ENCODE measurements at regions not wholly inside any gene's neighbourhood (a gene's known extent, or its start where the extent isn't known, plus 50 kb on each side); places are given as distances from the start of the nearest gene placed in this dataset.

DNA sequence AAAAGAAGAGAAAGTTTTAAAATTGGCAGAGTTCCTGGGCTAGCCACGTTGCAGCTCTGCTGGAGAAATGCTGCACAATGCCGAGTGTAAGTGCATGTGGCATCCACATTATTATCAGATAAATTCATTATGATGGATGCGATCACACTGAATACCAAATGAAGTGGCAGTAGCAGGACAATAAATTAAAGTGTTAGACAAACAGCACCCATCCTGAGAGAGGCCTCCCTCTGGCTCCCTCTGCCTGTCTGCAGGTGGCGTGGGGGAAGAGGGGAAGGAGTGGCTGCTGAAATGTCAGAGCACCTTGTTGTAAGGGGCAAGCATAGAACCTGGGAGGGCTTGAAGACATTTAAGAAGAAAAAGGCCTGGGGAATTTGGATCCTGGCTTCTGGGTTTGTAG, 324.1 kb downstream of the HAPSTR1 start (continued):
- TF ChIP-seq, protein P1, sequence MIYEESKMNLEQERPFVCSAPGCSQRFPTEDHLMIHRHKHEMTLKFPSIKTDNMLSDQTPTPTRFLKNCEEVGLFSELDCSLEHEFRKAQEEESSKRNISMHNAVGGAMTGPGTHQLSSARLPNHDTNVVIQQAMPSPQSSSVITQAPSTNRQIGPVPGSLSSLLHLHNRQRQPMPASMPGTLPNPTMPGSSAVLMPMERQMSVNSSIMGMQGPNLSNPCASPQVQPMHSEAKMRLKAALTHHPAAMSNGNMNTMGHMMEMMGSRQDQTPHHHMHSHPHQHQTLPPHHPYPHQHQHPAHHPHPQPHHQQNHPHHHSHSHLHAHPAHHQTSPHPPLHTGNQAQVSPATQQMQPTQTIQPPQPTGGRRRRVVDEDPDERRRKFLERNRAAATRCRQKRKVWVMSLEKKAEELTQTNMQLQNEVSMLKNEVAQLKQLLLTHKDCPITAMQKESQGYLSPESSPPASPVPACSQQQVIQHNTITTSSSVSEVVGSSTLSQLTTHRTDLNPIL (CRISPR knock-in tag; IDR thresholded peaks at IDR 0.05; ENCODE audit: low read depth) = no peak
- TF ChIP-seq RARB (CRISPR knock-in tag; IDR thresholded peaks at IDR 0.05) = no peak
- TF ChIP-seq CSDC2 (CRISPR knock-in tag; IDR thresholded peaks at IDR 0.05) = no peak
- no peak for TF ChIP-seq ZFP30 (CRISPR knock-in tag; IDR thresholded peaks at IDR 0.05)
- no peak for TF ChIP-seq POU6F1 (CRISPR knock-in tag; IDR thresholded peaks at IDR 0.05; ENCODE audit: borderline replicate concordance, low read depth)

DNA sequence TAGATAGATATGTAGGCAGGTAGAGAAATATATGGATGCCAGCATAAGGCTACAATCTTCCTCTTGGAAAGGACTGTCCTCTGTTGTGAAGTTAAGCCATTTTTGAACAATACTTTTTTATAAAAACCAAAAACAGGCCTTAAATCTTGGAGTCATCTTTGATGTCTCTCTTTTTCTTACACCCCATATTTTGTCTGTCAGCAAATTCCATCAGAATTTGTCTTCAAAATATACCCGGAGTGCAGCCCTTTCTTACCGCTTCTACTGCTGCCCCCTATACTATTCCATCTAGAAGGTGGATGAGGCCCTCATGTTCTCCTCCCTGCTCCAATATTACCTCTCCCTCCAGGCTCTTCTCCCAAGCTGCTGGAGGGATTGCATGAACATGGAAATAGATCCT, 326.5 kb downstream of the HAPSTR1 start:
- ATAC-seq = no peak
- TF ChIP-seq ISL1 (CRISPR knock-in tag; IDR thresholded peaks at IDR 0.05) (no peak), ZFP3 (CRISPR knock-in tag; IDR thresholded peaks at IDR 0.05) (no peak), TCF4 (CRISPR knock-in tag; IDR thresholded peaks at IDR 0.05; ENCODE audit: borderline replicate concordance) (no peak), ESRRG (CRISPR knock-in tag; IDR thresholded peaks at IDR 0.05) (no peak), ZNF8 (CRISPR knock-in tag; IDR thresholded peaks at IDR 0.05) (no peak), ZNF70 (CRISPR knock-in tag; IDR thresholded peaks at IDR 0.05) (no peak), ZNF565 (CRISPR knock-in tag; conservative IDR thresholded peaks at IDR 0.05; ENCODE audit: low read depth) (no peak), ZC3H10 (CRISPR knock-in tag; IDR thresholded peaks at IDR 0.05) (no peak), TSHZ2 (CRISPR knock-in tag; IDR thresholded peaks at IDR 0.05) (no peak), BACH2 (CRISPR knock-in tag; IDR thresholded peaks at IDR 0.05; ENCODE audit: borderline replicate concordance) (no peak), TOX (CRISPR knock-in tag; IDR thresholded peaks at IDR 0.05; ENCODE audit: borderline replicate concordance) (no peak), ZFP30 (CRISPR knock-in tag; IDR thresholded peaks at IDR 0.05) (no peak), POU6F1 (CRISPR knock-in tag; IDR thresholded peaks at IDR 0.05; ENCODE audit: borderline replicate concordance, low read depth) (no peak), GLIS3 (CRISPR knock-in tag; IDR thresholded peaks at IDR 0.05) (no peak), RARB (CRISPR knock-in tag; IDR thresholded peaks at IDR 0.05) (no peak)
- TF ChIP-seq, protein P1 (CRISPR knock-in tag; IDR thresholded peaks at IDR 0.05; ENCODE audit: low read depth) = no peak
- TF ChIP-seq, protein P2, sequence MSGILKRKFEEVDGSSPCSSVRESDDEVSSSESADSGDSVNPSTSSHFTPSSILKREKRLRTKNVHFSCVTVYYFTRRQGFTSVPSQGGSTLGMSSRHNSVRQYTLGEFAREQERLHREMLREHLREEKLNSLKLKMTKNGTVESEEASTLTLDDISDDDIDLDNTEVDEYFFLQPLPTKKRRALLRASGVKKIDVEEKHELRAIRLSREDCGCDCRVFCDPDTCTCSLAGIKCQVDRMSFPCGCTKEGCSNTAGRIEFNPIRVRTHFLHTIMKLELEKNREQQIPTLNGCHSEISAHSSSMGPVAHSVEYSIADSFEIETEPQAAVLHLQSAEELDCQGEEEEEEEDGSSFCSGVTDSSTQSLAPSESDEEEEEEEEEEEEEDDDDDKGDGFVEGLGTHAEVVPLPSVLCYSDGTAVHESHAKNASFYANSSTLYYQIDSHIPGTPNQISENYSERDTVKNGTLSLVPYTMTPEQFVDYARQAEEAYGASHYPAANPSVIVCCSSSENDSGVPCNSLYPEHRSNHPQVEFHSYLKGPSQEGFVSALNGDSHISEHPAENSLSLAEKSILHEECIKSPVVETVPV (CRISPR knock-in tag; IDR thresholded peaks at IDR 0.05) = no peak

GRCh38 chr16:9419161-9419560, 327.7 kb downstream of the HAPSTR1 start:
- no peak for ATAC-seq
- no peak for TF ChIP-seq ARNTL (CRISPR knock-in tag; IDR thresholded peaks at IDR 0.05; ENCODE audit: borderline replicate concordance, low read depth)
- no peak for TF ChIP-seq BACH2 (CRISPR knock-in tag; IDR thresholded peaks at IDR 0.05; ENCODE audit: borderline replicate concordance)
- TF ChIP-seq ZFP3 (CRISPR knock-in tag; IDR thresholded peaks at IDR 0.05) = no peak
- no peak for TF ChIP-seq OSR1 (CRISPR knock-in tag; IDR thresholded peaks at IDR 0.05)
- TF ChIP-seq POU6F1 (CRISPR knock-in tag; IDR thresholded peaks at IDR 0.05; ENCODE audit: borderline replicate concordance, low read depth) = no peak
- no peak for TF ChIP-seq ZC3H10 (CRISPR knock-in tag; IDR thresholded peaks at IDR 0.05)
- TF ChIP-seq, protein P1 (CRISPR knock-in tag; IDR thresholded peaks at IDR 0.05; ENCODE audit: low read depth) = no peak
- no peak for TF ChIP-seq TSHZ2 (CRISPR knock-in tag; IDR thresholded peaks at IDR 0.05)

Measured in SK-N-SH treated with all-trans-retinoic acid at 6 μM for 48 hours (cell line).